Ovary (tissue), 7 donors: ENCODE measurements at regions not wholly inside any gene's neighbourhood (a gene's known extent, or its start where the extent isn't known, plus 50 kb on each side); places are given as distances from the start of the nearest gene placed in this dataset.

Source experiments
- DNase-seq, 5 donors: peaks; one replicate each; pipeline ENCODE4 v3.0.0-alpha.2; 2019 to 2020
- H3K27ac ChIP-seq, 2 donors: fragments of 200-600 bp; one replicate each; pipeline versions ENCODE4 v1.5.1 to v1.8.0; 2019 to 2022
- H3K27me3 ChIP-seq: fragments of 200-600 bp; one replicate; pipeline ENCODE4 v1.8.0; 2022
- H3K36me3 ChIP-seq: fragments of 200-600 bp; sonication (generic); one replicate; pipeline ENCODE4 v1.5.1; 2019
- H3K4me1 ChIP-seq: one replicate; pipeline ENCODE4 v1.8.1; 2013; ENCODE audit warnings: mild to moderate bottlenecking, moderate library complexity; ENCODE audit not compliant: insufficient read depth
- H3K4me3 ChIP-seq: fragments of 200-600 bp; sonication (generic); one replicate; pipeline ENCODE4 v1.5.1; 2017
- H3K9me3 ChIP-seq, 2 donors: fragments of 200-600 bp in 1 of 2; sonication (generic) in 1 of 2; one replicate each; pipeline versions ENCODE4 v1.5.1 to v1.8.1; 2013 to 2019; ENCODE audit warnings: mild to moderate bottlenecking in 1 of 2, moderate library complexity in 1 of 2
- EP300 ChIP-seq: sonication (generic); formaldehyde crosslinking; IDR thresholded peaks from one replicate; pipeline ENCODE4 v1.6.1; 2017; ENCODE audit warnings: antibody characterized with exemption
- POLR2A ChIP-seq: fragments of 450-650 bp; IDR thresholded peaks from one replicate; pipeline ENCODE4 v1.6.1; 2017; ENCODE audit warnings: antibody characterized with exemption, mild to moderate bottlenecking, moderate library complexity
- WGBS, 3 donors: extraction: QIAGEN DNeasy Blood & Tissue Kit in 1 of 3; methylation state at CpG; one replicate each; pipeline versions ENCODE4 v1.1.5 to v1.1.7; 2013 to 2017; 5-methylcytosine and 5-hydroxymethylcytosine counted together
- intact Hi-C, 4 donors: fragments of 100-400 bp; cut with DNase I; formaldehyde crosslinking; loops; one replicate each; pipeline versions ENCODE4 v1.11.0 to v1.15.1; 2022 to 2023
- TF ChIP-seq, protein P1 (sequence below), 3 donors: fragments of 450-650 bp in 2 of 3; fragments of 200-600 bp in 1 of 3; IDR thresholded peaks; one replicate each; pipeline versions ENCODE4 v1.5.1 to v1.8.0; 2016 to 2022; ENCODE audit warnings: antibody characterized with exemption in 3 of 3, mild to moderate bottlenecking in 1 of 3
- donor health status: DM: no; HTN: no; CAD: no; lungs with moderate emphysema.
- donor health status: DM: no; HTN: no; CAD: no.
- donor health status: Bipolar disorder and iron deficiency.
- donor health status: DM: no; HTN: no; CAD: no.
- donor health status: DM: yes; HTN: yes; CAD: no.

DNA sequence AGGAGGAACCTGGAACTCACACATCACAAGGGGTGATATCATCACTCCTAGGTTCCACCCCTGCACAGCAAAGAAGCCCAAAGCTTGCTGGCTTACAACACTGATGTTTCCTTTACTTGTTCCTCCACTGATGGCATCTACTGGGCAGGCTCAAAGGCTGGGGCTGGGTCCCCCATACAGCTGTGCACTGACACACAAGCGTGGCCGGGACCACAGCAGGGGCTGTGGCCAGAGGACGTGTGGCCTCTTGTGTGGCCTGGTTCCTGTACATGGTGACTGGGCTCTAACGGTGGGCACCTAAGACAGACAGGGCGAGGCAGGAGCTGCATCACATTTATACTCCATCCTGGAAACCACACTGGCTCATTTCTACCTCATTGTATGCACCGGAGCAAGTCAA, 264.4 kb upstream of the FOXF1 start:
- no peak for DNase-seq
- 86 to 92% (median 86%) methylated on average over 6 of the region's 6 CpGs for WGBS, 3 donors
- no peaks in the 10 kb centered on the region for H3K27me3 ChIP-seq

DNA sequence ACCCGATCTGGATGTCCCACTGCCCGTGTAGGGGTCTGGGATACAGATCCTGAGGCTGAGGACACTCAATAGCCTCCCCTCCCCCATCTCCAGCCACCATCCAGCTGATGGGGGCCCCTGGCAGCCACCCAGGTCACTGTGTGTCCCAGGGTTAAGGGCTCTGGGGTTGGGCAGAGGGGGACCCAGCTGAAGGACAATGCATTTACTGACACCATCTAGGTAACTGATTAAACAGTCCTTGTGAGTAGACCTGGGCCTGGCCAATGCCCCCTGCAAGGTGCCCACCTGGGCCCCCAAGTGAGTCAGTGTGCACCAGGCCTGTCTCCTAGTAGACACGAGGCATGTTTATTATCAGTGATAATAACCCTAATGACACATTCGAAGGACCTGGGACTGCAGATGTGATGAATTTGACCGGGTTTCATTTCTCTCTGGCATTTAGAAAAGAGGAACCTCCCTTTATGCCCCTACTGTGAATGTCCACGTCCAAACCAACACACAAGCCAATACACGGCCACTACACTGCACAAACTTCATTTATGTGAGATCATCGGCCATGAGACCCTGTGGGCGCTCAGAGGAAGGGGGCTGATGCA, 261.9 kb upstream of the FOXF1 start:
- intact Hi-C loops = no loop called here
- no peak for DNase-seq
- Histone ChIP-seq H3K36me3 (no peaks in the 10 kb centered on the region), H3K9me3 (no peaks in the 10 kb centered on the region), H3K4me1 (no peaks in the 10 kb centered on the region), H3K27me3 (no peaks in the 10 kb centered on the region), H3K4me3 (no peak overlapping the region), H3K27ac (no peak overlapping the region)
- 77 to 90% (median 77%) methylated on average over 9 of the region's 9 CpGs for WGBS, 3 donors
- TF ChIP-seq EP300 (no peak), POLR2A (no peak)
- TF ChIP-seq, protein P1, sequence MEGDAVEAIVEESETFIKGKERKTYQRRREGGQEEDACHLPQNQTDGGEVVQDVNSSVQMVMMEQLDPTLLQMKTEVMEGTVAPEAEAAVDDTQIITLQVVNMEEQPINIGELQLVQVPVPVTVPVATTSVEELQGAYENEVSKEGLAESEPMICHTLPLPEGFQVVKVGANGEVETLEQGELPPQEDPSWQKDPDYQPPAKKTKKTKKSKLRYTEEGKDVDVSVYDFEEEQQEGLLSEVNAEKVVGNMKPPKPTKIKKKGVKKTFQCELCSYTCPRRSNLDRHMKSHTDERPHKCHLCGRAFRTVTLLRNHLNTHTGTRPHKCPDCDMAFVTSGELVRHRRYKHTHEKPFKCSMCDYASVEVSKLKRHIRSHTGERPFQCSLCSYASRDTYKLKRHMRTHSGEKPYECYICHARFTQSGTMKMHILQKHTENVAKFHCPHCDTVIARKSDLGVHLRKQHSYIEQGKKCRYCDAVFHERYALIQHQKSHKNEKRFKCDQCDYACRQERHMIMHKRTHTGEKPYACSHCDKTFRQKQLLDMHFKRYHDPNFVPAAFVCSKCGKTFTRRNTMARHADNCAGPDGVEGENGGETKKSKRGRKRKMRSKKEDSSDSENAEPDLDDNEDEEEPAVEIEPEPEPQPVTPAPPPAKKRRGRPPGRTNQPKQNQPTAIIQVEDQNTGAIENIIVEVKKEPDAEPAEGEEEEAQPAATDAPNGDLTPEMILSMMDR (IDR thresholded peaks at IDR 0.05) = no peak

More for the DNA sequence above, 264.4 kb upstream of the FOXF1 start:
- no peaks in the 10 kb centered on the region for H3K9me3 ChIP-seq
- intact Hi-C loops = no loop called here
- H3K4me1 ChIP-seq = no peaks in the 10 kb centered on the region
- no peak overlapping the region for H3K27ac ChIP-seq
- H3K4me3 ChIP-seq = no peak overlapping the region
- TF ChIP-seq, protein P1 (IDR thresholded peaks at IDR 0.05) = no peak
- TF ChIP-seq POLR2A (no peak), EP300 (no peak)
- no peaks in the 10 kb centered on the region for H3K36me3 ChIP-seq

DNA sequence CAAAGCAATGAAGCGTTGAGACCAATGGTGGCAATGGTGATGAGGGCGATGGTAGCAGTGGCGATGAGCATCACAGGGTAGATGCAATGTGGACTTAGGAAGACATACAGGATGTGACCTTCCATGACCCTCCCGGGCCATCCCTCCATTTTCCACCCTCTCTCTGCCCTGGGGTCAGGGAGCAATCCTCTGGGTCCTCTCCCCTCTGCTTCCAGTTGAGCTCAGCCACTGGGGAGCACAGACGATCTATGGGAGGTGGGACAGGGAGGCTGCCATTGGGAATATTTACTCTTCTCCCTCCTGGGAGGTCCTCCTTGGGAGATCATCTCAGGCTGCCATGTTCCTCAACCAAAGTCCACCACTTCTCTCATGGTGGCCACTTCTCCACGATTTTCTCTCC, 260.7 kb upstream of the FOXF1 start:
- no peak overlapping the region for H3K27ac ChIP-seq
- 77 to 81% (median 79%) methylated on average over 6 of the region's 6 CpGs for WGBS, 3 donors
- H3K4me1 ChIP-seq = no peaks in the 10 kb centered on the region
- H3K4me3 ChIP-seq = no peak overlapping the region
- no peaks in the 10 kb centered on the region for H3K27me3 ChIP-seq
- TF ChIP-seq EP300 (no peak), POLR2A (no peak)
- TF ChIP-seq, protein P1 (IDR thresholded peaks at IDR 0.05) = no peak
- no peaks in the 10 kb centered on the region for H3K9me3 ChIP-seq
- no peak for DNase-seq
- no peaks in the 10 kb centered on the region for H3K36me3 ChIP-seq
- intact Hi-C loops = no loop called here

DNA sequence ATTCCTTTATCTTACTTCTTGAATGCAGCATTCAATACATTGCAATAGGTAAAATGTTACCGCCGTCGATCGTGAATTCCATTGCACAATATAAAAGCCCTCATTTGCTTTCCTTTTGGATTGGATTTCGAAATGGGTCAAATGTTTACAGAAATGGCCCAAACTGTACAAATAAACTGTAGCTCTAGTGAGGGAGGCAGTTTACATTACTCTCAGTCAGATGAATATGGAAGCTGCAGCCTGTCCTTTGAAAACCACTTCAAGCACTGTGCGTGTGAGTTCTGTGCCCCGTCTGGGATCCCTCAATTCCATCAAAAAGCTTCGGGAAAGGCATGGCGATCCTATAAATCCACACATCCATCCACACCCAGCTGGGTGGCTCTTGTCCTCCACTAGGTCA, 258.6 kb upstream of the FOXF1 start:
- no peak for DNase-seq
- WGBS, 3 donors = 78 to 84% (median 81%) methylated on average over 9 of the region's 9 CpGs
- TF ChIP-seq, protein P1 (IDR thresholded peaks at IDR 0.05) = no peak
- TF ChIP-seq EP300 = no peak
- TF ChIP-seq POLR2A = no peak

More for the DNA sequence above, 258.6 kb upstream of the FOXF1 start:
- Histone ChIP-seq H3K4me1 (no peaks in the 10 kb centered on the region), H3K4me3 (no peak overlapping the region), H3K27me3 (no peaks in the 10 kb centered on the region), H3K9me3 (no peaks in the 10 kb centered on the region), H3K36me3 (no peaks in the 10 kb centered on the region), H3K27ac (no peak overlapping the region)
- intact Hi-C loops = no loop called here
